Tibial artery (tissue), 4 donors: ENCODE measurements at regions not wholly inside any gene's neighbourhood (a gene's known extent, or its start where the extent isn't known, plus 50 kb on each side); places are given as distances from the start of the nearest gene placed in this dataset.

Experiments
- DNase-seq, 2 donors: peaks; one replicate each; pipeline ENCODE4 v3.0.0-alpha.2; 2019
- H3K27ac ChIP-seq, 2 donors: fragments of 200-600 bp; sonication (generic) in 1 of 2; 1 replicate in 1 of 2; 2 replicates in 1 of 2; pipeline ENCODE4 v1.5.1; 2018 to 2019; ENCODE audit warnings: mild to moderate bottlenecking in 1 of 2
- H3K27me3 ChIP-seq, 2 donors: fragments of 200-600 bp; sonication (generic) in 1 of 2; one replicate each; pipeline versions ENCODE4 v1.5.1 to v1.6.0; 2016 to 2019
- H3K36me3 ChIP-seq, 3 donors: fragments of 200-600 bp; sonication (generic) in 2 of 3; one replicate each; pipeline ENCODE4 v1.5.1; 2016 to 2019; ENCODE audit warnings: mild to moderate bottlenecking in 2 of 3
- H3K4me1 ChIP-seq, 4 donors: fragments of 200-600 bp; sonication (generic) in 2 of 4; 1 replicate in 3 of 4; 2 replicates in 1 of 4; pipeline ENCODE4 v1.5.1; 2016 to 2019
- H3K4me3 ChIP-seq, 2 donors: fragments of 200-600 bp; sonication (generic) in 1 of 2; 1 replicate in 1 of 2; 2 replicates in 1 of 2; pipeline ENCODE4 v1.5.1; 2018 to 2019; ENCODE audit warnings: mild to moderate bottlenecking in 2 of 2
- H3K9me3 ChIP-seq, 3 donors: fragments of 200-600 bp; sonication (generic) in 1 of 3; one replicate each; pipeline ENCODE4 v1.5.1; 2016 to 2019
- CTCF ChIP-seq, 2 experiments: fragments of 200-600 bp in 1 of 2; fragments of 450-650 bp in 1 of 2; IDR thresholded peaks; one replicate each; pipeline ENCODE4 v1.5.1; 2017 to 2019; ENCODE audit warnings: antibody characterized with exemption in 2 of 2, mild to moderate bottlenecking in 1 of 2, moderate library complexity in 1 of 2
- intact Hi-C: fragments of 100-400 bp; cut with DNase I; formaldehyde crosslinking; loops from one replicate; pipeline ENCODE4 v1.15.0; 2023; ENCODE audit warnings: low total_unique reads

DNA sequence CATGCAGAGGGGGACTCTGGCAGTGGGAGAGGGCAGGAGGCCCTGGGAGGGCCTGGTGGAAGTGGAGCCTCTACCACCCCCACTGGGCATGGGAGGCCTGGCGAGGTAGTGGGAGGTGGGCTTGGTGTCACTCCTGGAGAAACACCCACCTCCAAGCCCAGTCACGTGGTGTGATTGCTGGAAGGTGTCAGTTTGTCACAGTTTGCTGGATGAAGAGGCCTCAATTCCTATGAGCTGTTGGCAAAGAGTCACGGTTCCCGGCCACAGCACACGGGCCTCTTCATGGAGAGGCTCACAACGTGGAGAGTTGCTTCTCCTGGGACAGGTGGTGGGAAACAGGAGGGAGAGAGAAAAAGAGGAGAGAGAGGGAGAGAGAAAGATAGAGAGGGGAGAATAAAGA is 684.1 kb upstream of the ARGLU1 start:
- Histone ChIP-seq H3K9me3 (no peaks in the 10 kb centered on the region), H3K27me3 (no peaks in the 10 kb centered on the region), H3K27ac (no peak overlapping the region), H3K36me3 (no peaks in the 10 kb centered on the region), H3K4me1 (no peaks in the 10 kb centered on the region), H3K4me3 (no peak overlapping the region)
- DNase-seq, result no peak
- intact Hi-C loops, result no loop called here
- TF ChIP-seq CTCF (IDR thresholded peaks at IDR 0.05), result no peak

- H3K27me3 ChIP-seq, result no peaks in the 10 kb centered on the region
- no peak overlapping the region for H3K4me3 ChIP-seq
- no peaks in the 10 kb centered on the region for H3K36me3 ChIP-seq
- no peak for TF ChIP-seq CTCF (IDR thresholded peaks at IDR 0.05)
- no peak overlapping the region for H3K27ac ChIP-seq
- no peak for DNase-seq
- no peaks in the 10 kb centered on the region for H3K9me3 ChIP-seq
- intact Hi-C loops, result no loop called here
- no peaks in the 10 kb centered on the region for H3K4me1 ChIP-seq
Measured at GRCh38 chr13:107251341-107251740, 683.4 kb upstream of the ARGLU1 start.

DNA sequence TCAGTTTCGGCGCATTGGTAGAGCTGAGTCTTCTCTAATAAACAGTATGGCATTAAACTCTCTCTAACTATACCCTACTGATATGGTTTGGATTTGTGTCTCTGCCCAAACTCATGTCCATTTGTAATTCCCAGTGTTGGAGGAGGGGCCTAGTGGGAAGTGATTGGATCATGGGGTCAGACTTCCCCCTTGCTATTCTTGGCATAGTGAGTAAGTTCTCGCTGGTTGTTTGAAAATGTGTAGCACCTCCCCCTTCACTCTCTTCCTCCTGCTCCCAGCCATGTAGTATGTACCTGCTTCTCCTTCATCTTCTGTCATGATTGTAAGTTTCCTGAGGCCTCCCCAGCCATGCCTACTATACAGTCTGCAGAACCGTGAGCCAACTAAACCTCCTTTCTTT is 682.7 kb upstream of the ARGLU1 start:
- no peaks in the 10 kb centered on the region for H3K27me3 ChIP-seq
- H3K27ac ChIP-seq, result no peak overlapping the region
- no peak for DNase-seq
- intact Hi-C loops, result no loop called here
- no peaks in the 10 kb centered on the region for H3K4me1 ChIP-seq
- TF ChIP-seq CTCF (IDR thresholded peaks at IDR 0.05), result no peak
- no peak overlapping the region for H3K4me3 ChIP-seq
- no peaks in the 10 kb centered on the region for H3K9me3 ChIP-seq
- H3K36me3 ChIP-seq, result no peaks in the 10 kb centered on the region

- TF ChIP-seq CTCF (IDR thresholded peaks at IDR 0.05), result no peak
- no peak for DNase-seq
Measured at GRCh38 chr13:107244241-107244640, 676.3 kb upstream of the ARGLU1 start.

DNA sequence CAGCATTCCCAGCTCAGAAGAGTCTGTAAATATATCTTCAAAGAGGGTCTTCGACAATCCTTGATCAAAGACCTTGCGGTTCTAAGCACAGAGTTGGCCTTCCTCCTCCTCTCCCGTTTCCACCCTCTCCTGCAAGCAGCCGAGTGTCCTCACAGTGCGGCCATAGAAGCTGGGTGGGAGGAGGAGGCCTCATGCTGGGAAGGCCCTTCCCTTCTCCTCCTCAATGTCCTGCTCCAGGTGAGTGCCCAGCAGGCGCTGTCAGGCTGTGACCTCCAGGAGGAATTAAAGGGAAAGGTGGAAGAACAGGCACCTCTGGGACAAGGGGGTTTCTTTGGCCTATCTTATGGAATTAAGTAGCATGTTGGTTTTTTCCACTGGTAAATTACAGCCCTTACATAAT is 674.2 kb upstream of the ARGLU1 start:
- intact Hi-C loops, result no loop called here
- no peaks in the 10 kb centered on the region for H3K27me3 ChIP-seq
- no peaks in the 10 kb centered on the region for H3K4me1 ChIP-seq
- DNase-seq, result no peak
- TF ChIP-seq CTCF (IDR thresholded peaks at IDR 0.05), result no peak
- H3K36me3 ChIP-seq, result no peaks in the 10 kb centered on the region
- no peak overlapping the region for H3K27ac ChIP-seq
- H3K4me3 ChIP-seq, result no peak overlapping the region
- H3K9me3 ChIP-seq, result no peaks in the 10 kb centered on the region

More at GRCh38 chr13:107244241-107244640, 676.3 kb upstream of the ARGLU1 start:
- Histone ChIP-seq H3K4me1 (no peaks in the 10 kb centered on the region), H3K4me3 (no peak overlapping the region), H3K36me3 (no peaks in the 10 kb centered on the region), H3K27me3 (no peaks in the 10 kb centered on the region), H3K9me3 (no peaks in the 10 kb centered on the region), H3K27ac (no peak overlapping the region)
- intact Hi-C loops, result no loop called here

- no peaks in the 10 kb centered on the region for H3K9me3 ChIP-seq
- no peak for TF ChIP-seq CTCF (IDR thresholded peaks at IDR 0.05)
- DNase-seq, result no peak
- no peak overlapping the region for H3K27ac ChIP-seq
- no peaks in the 10 kb centered on the region for H3K4me1 ChIP-seq
- H3K36me3 ChIP-seq, result no peaks in the 10 kb centered on the region
- intact Hi-C loops, result no loop called here
- no peaks in the 10 kb centered on the region for H3K27me3 ChIP-seq
- H3K4me3 ChIP-seq, result no peak overlapping the region
Measured at GRCh38 chr13:107241381-107241780, 673.4 kb upstream of the ARGLU1 start.
